ENCODE measurements at regions not wholly inside any gene's neighbourhood (a gene's known extent, or its start where the extent isn't known, plus 50 kb on each side); places are given as distances from the start of the nearest gene placed in this dataset.

DNA sequence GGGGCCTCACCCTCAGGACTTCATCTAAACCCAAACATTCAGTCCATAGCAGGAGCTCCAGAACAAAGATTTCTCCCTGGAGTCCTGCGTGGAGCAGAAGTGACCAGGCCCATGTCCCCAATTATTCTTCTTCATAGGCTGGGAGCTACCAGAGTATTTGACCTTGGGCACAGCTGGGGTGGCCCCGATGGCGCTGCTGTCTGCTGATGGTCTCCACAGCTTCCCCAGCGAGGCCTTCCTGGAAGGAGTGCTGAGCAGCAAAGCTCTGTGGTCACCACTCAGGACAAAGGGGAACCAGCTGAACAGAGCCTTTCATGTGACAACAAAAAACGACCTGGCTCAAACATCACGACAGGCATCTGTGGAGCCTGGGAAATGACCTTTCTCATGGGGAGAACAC, 62.7 kb upstream of the ARGLU1 start:
- no peak for DNase-seq

DNA sequence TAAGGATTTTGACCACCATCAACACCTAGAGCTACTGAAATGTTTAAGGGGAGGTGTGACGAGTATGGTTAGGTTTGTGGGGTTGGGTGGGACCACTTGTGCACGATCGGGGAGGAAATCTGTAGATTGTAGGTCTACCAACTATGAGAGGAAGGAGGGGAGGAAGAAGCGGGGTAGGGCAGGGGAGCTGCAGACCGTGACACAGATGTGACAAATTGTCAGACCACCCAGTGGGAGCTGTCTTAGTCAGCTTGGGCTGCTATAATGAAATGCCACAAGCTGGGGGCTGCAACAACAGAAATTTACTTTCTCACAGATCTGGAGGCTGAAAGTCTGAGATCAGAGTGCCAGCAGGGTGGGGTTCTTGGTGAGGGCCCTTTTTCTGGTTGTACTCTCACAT, 62.2 kb upstream of the ARGLU1 start:
- no peak for DNase-seq

DNA sequence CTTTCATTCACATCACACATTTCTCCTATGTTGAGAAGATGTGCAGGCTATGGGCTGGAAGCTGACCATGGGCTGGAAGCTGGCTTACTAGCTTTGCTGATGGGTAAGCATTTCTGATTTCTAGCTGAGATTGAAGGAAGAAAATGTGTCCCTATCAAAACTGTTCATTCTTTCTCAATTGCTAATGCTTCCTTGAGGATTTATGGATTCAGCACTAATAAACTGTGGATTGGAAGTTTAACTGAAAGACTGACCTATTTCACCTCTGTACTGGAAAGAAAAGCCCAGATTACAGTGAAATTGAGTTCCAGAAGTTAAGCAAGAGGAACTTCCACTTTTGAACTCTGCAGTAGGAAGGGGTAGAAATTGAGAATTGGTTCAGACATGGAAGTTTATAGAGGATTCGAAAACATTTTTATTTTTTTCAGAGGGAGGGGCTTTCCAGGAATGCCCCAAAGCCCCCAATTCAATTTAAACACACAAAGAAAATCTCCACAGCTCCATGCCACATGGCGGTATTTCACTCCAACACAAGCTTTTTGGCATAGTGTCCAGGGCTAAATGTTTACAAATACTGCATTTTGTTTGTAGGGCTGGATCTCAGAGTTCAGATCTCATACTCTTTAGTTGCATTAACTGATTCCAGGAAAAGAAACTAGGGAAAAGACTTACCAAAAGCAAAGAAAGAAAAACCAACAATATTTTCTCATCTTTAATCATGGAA, 61.2 kb upstream of the ARGLU1 start:
- DNase-seq: no peak

DNA sequence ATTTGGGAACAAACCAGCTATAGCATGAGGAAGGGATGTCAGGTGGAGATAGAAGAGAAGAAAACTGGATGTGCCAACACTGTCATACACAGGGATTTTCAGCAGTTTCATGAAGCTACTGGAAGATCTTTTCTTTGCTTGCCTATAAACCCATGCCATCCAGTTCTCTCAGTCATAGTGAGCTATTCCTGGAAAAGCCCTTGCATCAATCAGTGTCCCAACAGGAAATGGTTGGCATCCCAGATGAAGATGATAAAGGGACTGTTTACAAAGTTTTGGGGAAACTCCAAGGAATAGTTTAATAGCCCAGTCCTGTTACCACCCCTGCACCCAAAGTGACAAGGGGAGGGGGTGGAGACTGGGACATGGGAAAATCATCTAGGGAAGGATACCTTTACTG, 58.5 kb upstream of the ARGLU1 start:
- DNase-seq: no peak

DNA sequence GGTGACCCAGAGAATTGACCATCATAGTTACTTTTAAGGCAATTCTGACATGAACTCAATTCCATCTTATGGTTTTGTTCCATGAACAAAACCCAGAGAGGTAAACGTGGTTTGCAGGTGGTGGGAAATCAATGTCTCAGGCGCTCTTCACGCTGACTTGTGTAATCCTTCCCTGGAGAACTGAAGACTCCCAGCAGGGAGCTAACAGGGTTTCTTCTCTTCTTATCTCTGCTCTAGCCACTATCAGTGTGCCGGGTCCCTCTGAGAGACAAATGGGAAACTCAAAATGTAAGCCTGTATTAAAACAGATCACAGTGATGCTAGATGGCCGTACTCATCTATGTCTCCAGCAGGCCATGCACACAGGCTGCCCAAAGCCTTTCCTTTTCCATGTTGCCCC, 57.6 kb upstream of the ARGLU1 start:
- DNase-seq: no peak

DNA sequence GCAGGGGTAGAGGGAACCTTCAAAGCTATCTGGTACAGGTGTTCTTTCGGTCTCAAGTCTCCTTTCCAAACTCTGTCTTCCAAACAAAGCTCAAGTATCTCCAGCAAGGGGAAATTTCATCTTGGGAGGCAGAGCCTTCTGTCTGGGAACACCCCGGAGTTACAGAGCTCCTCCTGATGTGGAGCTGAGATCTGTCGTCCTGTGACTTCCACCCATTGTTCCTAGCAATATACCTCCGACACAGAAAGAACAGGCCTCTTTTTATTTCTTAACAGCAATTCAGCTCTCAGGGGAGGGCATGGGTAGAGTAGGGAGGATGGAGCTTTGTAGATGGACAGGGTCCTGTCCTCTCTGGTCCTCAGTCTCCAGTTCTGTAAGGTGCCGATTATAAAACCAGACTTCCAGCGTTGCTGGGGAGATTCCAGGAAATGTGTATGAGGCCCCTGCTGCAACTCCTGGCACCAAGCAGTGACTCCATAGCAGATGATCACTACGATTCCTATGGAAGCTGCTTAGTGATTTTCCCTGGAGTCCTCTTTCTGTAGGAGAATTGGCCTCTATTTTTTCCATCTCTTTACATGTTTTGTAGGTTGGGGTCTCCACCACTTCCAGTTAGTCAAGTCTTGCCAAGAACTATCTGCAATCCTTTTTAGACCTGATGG, 56.0 kb upstream of the ARGLU1 start:
- no peak for DNase-seq

DNA sequence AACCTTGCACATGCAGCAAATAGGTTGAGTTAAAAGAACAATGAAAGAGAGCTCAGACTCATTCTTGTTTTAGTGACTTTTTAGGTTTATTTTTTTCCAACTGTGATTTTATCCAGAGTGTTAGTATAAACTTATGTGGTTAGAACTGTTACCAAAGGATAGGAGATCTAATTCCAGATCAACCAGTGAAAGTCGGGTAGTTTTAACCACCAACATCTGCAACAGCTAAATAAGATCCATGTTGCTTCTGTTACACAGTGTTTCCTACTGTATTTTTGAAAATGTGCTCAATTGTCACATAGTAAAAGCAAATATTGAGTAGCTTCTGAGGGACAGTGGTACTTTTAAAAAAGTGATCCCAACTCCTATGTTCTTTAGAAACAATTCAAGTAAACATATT, 53.9 kb upstream of the ARGLU1 start:
- no peak for DNase-seq

DNA sequence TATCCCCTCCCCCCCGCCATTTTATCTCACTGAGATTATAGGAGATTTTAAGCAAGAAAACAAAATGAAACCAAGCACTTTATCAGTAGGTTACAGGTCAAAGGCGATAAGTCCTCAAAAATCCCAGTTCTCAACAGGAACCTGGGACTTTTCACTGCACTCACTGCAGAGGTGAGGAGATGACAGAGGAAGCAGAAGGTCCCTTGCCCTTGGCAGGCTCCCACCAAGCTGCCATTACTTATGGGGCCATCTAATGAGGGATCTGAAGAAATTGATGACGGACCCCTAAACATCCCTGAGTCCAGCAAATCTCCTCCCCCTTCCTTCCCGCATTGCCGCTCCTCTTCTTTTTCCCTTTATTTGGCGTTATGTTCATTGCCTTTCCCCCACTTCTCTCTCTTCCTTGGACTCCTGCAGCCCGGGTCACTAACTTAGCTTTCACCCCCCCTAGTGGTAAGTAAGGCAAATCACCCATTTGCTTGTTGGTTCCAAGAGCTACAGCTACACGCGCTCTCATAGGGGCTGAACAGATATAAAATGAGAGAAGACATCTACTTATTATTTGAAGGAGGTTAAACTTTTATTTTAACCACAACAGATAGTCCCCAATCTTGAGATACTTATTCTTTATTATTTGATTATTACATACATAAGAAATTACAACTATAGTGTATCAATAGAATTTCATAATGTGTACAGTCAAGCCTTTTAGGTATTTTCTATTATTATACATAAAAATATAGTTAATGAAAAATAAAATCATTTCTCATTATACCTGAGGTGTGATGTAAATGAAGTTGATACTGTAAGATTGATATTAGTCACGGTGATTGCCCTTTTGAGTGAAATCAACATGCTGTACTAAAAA, 52.0 kb upstream of the ARGLU1 start:
- DNase-seq: peak; percentile 22
